Activated T-cell treated with anti-CD3 and anti-CD28 coated beads for 48 hours (primary cell): ENCODE measurements at regions not wholly inside any gene's neighbourhood (a gene's known extent, or its start where the extent isn't known, plus 50 kb on each side); places are given as distances from the start of the nearest gene placed in this dataset.

ENCODE experiments used
- DNase-seq: peaks from one replicate; pipeline ENCODE4 v3.0.0-alpha.2; 2020; ENCODE audit warnings: low read depth

- no peak for DNase-seq
Measured at GRCh38 chr11:45091563-45092403, 54.7 kb upstream of the PRDM11 start.

GRCh38 chr11:45092404-45092785, 54.0 kb upstream of the PRDM11 start:
- no peak for DNase-seq

- no peak for DNase-seq
Measured at GRCh38 chr11:45092901-45093760, 53.3 kb upstream of the PRDM11 start.

GRCh38 chr11:45093761-45094455, 52.5 kb upstream of the PRDM11 start:
- DNase-seq, result no peak

GRCh38 chr11:45094958-45095690, 51.3 kb upstream of the PRDM11 start:
- DNase-seq, result no peak

- DNase-seq, result no peak
Measured at GRCh38 chr11:45095691-45096010, 50.8 kb upstream of the PRDM11 start.

- no peak for DNase-seq
Measured at GRCh38 chr11:45096636-45097035, 49.8 kb upstream of the PRDM11 start.
